H1 (cell line): ENCODE measurements at regions not wholly inside any gene's neighbourhood (a gene's known extent, or its start where the extent isn't known, plus 50 kb on each side); places are given as distances from the start of the nearest gene placed in this dataset.

Experiments used
- CTCF ChIA-PET: fragments of 300-600 bp; sonication (Branson Sonifier 250); formaldehyde crosslinking; loops from one replicate; lab custom pipeline; 2021; ENCODE audit not compliant: partially characterized antibody; lab: Charles Lee
- POLR2A ChIA-PET: fragments of 300-600 bp; sonication (Branson Sonifier 250); formaldehyde crosslinking; loops from one replicate; lab custom pipeline; 2021; ENCODE audit warnings: inconsistent platforms; ENCODE audit not compliant: partially characterized antibody; lab: Charles Lee
- DNase-seq, 2 experiments: peaks; one replicate each; pipeline versions ENCODE4 v3.0.0 to v3.0.0-alpha.2; 2010 to 2022; ENCODE audit warnings: low spot score in 2 of 2, low read depth in 1 of 2, mixed read lengths in 1 of 2
- FAIRE-seq: peaks from 2 replicates; lab custom pipeline; 2011; peaks lifted over from hg19 to GRCh38; lab: Jason Lieb, UNC
- H2AFZ ChIP-seq: 2 replicates; pipeline ENCODE4 v1.8.1; 2012; ENCODE audit warnings: low read length, inconsistent platforms
- H2AK5ac ChIP-seq: 2 replicates; pipeline ENCODE4 v1.6.1; 2013; ENCODE audit warnings: low read depth, low read length
- H2BK120ac ChIP-seq: replicated peaks from 2 replicates; pipeline ENCODE3; 2013; ENCODE audit warnings: low read depth, low read length, inconsistent platforms
- H2BK12ac ChIP-seq: 2 replicates; pipeline ENCODE4 v1.6.1; 2013; ENCODE audit warnings: low read depth, low read length
- H2BK15ac ChIP-seq: 2 replicates; pipeline ENCODE4 v1.6.1; 2013; ENCODE audit warnings: low read length
- H2BK20ac ChIP-seq: 2 replicates; pipeline ENCODE4 v1.6.1; 2013; ENCODE audit warnings: low read length
- H2BK5ac ChIP-seq: 2 replicates; pipeline ENCODE4 v1.6.1; 2013; ENCODE audit warnings: low read depth, low read length
- H3K14ac ChIP-seq: 2 replicates; pipeline ENCODE4 v1.6.1; 2013; ENCODE audit warnings: inconsistent platforms; ENCODE audit not compliant: insufficient read length
- H3K18ac ChIP-seq: 2 replicates; pipeline ENCODE4 v1.6.1; 2013; ENCODE audit warnings: low read length; ENCODE audit errors: extremely low read depth
- H3K23ac ChIP-seq: 2 replicates; pipeline ENCODE4 v1.6.1; 2013; ENCODE audit warnings: inconsistent platforms; ENCODE audit not compliant: insufficient read length
- H3K23me2 ChIP-seq: 2 replicates; pipeline ENCODE4 v1.6.1; 2013; ENCODE audit warnings: low read depth, low read length
- H3K27ac ChIP-seq: 2 replicates; pipeline ENCODE4 v1.6.1; 2011; ENCODE audit warnings: low read depth, low read length, inconsistent platforms
- H3K27me3 ChIP-seq, 4 experiments: replicated peaks in 1 of 4; 1 replicate in 1 of 4; 2 replicates in 3 of 4; pipeline versions ENCODE4 v1.6.1 to v1.8.1; 2011 to 2013; ENCODE audit warnings: low read length in 3 of 4, mild to moderate bottlenecking in 3 of 4, inconsistent platforms in 2 of 4, mixed read lengths in 2 of 4, moderate library complexity in 1 of 4; ENCODE audit not compliant: control insufficient read depth in 3 of 4, insufficient read depth in 3 of 4; ENCODE audit errors: extremely low read depth in 1 of 4
- H3K36me3 ChIP-seq, 4 experiments: 2 replicates each; pipeline versions ENCODE4 v1.6.1 to v1.8.1; 2011 to 2013; ENCODE audit warnings: mild to moderate bottlenecking in 4 of 4, low read length in 3 of 4, moderate library complexity in 2 of 4, control low read depth in 1 of 4, inconsistent platforms in 1 of 4; ENCODE audit not compliant: insufficient read depth in 4 of 4, control insufficient read depth in 2 of 4
- H3K4ac ChIP-seq: replicated peaks from 2 replicates; pipeline ENCODE3; 2013; ENCODE audit warnings: low read length, low read depth, mixed read lengths, inconsistent platforms; ENCODE audit not compliant: insufficient read length
- H3K4me1 ChIP-seq, 4 experiments: replicated peaks in 1 of 4; 1 replicate in 1 of 4; 2 replicates in 3 of 4; pipeline versions ENCODE4 v1.6.1 to v1.8.1; 2011 to 2013; ENCODE audit warnings: low read length in 3 of 4, inconsistent platforms in 2 of 4, mixed read lengths in 1 of 4; ENCODE audit not compliant: insufficient read depth in 4 of 4, control insufficient read depth in 3 of 4
- H3K4me2 ChIP-seq, 2 experiments: 2 replicates each; pipeline versions ENCODE4 v1.6.1 to v1.8.1; 2011 to 2013; ENCODE audit warnings: low read depth in 2 of 2, low read length in 2 of 2, control low read depth in 1 of 2, inconsistent platforms in 1 of 2, mild to moderate bottlenecking in 1 of 2; ENCODE audit not compliant: insufficient read depth in 1 of 2
- H3K4me3 ChIP-seq, 4 experiments: fragments of 200-600, 300-600 bp in 1 of 4; sonication (generic), shearing (Covaris generic), sonication (Bioruptor Twin) in 1 of 4; 2 replicates each; pipeline versions ENCODE4 v1.5.1 to v1.8.1; 2011 to 2016; ENCODE audit warnings: low read length in 4 of 4, low read depth in 3 of 4, control low read depth in 2 of 4, inconsistent platforms in 2 of 4, mild to moderate bottlenecking in 2 of 4, mixed read lengths in 1 of 4, moderate library complexity in 1 of 4; ENCODE audit not compliant: insufficient read depth in 2 of 4; ENCODE audit errors: extremely low read depth in 1 of 4
- H3K56ac ChIP-seq: replicated peaks from 2 replicates; pipeline ENCODE3; 2013; ENCODE audit warnings: low read depth, mild to moderate bottlenecking, mixed read lengths, low read length, inconsistent platforms; ENCODE audit not compliant: insufficient read length
- H3K79me1 ChIP-seq: 2 replicates; pipeline ENCODE4 v1.6.1; 2013; ENCODE audit warnings: low read depth, low read length, control low read depth
- H3K79me2 ChIP-seq, 2 experiments: 2 replicates each; pipeline versions ENCODE4 v1.6.1 to v1.8.1; 2012 to 2013; ENCODE audit warnings: low read length in 2 of 2, mild to moderate bottlenecking in 2 of 2, inconsistent platforms in 1 of 2; ENCODE audit not compliant: insufficient read depth in 2 of 2, control insufficient read depth in 1 of 2
- H3K9ac ChIP-seq, 4 experiments: replicated peaks in 1 of 4; 1 replicate in 1 of 4; 2 replicates in 3 of 4; pipeline versions ENCODE4 v1.6.1 to v1.8.1; 2011 to 2013; ENCODE audit warnings: low read depth in 3 of 4, low read length in 3 of 4, control low read depth in 2 of 4, mild to moderate bottlenecking in 2 of 4, moderate library complexity in 2 of 4, inconsistent platforms in 1 of 4; ENCODE audit errors: extremely low read depth in 1 of 4
- H3K9me3 ChIP-seq, 2 experiments: 2 replicates each; pipeline versions ENCODE4 v1.6.1 to v1.8.1; 2012 to 2013; ENCODE audit warnings: mild to moderate bottlenecking in 2 of 2, moderate library complexity in 2 of 2, control low read depth in 1 of 2, inconsistent platforms in 1 of 2, low read depth in 1 of 2, low read length in 1 of 2, mixed read lengths in 1 of 2; ENCODE audit not compliant: insufficient read depth in 2 of 2
- H4K20me1 ChIP-seq, 2 experiments: replicated peaks in 1 of 2; 2 replicates each; pipeline versions ENCODE3 to v1.8.1; 2011 to 2013; ENCODE audit warnings: inconsistent platforms in 2 of 2, low read length in 2 of 2, mild to moderate bottlenecking in 1 of 2; ENCODE audit not compliant: insufficient read depth in 2 of 2, control insufficient read depth in 1 of 2
- H4K5ac ChIP-seq: 2 replicates; pipeline ENCODE4 v1.6.1; 2013; ENCODE audit warnings: low read length, low read depth, mixed read lengths, inconsistent platforms; ENCODE audit not compliant: insufficient read length
- H4K8ac ChIP-seq: 2 replicates; pipeline ENCODE4 v1.8.0; 2013; ENCODE audit warnings: mild to moderate bottlenecking, moderate library complexity, low read length, inconsistent platforms; ENCODE audit not compliant: insufficient read depth; ENCODE audit errors: extremely low read depth
- H4K91ac ChIP-seq: replicated peaks from 2 replicates; pipeline ENCODE3; 2013; ENCODE audit warnings: low read length, mixed read lengths, inconsistent platforms; ENCODE audit not compliant: insufficient read length
- BRCA1 ChIP-seq: IDR thresholded peaks from 2 replicates; pipeline ENCODE4 v1.6.1; 2012; ENCODE audit warnings: low read depth, low read length, improper control_type of control experiment
- JUN ChIP-seq: IDR thresholded peaks from 2 replicates; pipeline ENCODE4 v1.6.1; 2011; ENCODE audit warnings: low read depth, mild to moderate bottlenecking, improper control_type of control experiment, low read length
- KDM1A ChIP-seq: fragments of 200-600, 300-600 bp; sonication (generic); IDR thresholded peaks from 2 replicates; pipeline ENCODE4 v1.7.1; 2016; ENCODE audit warnings: mild to moderate bottlenecking, low read length, borderline replicate concordance
- RXRA ChIP-seq: IDR thresholded peaks from 2 replicates; pipeline ENCODE4 v1.6.1; 2011; ENCODE audit warnings: low read depth, mild to moderate bottlenecking, low read length, moderate library complexity; ENCODE audit not compliant: insufficient read depth
- SIX5 ChIP-seq: IDR thresholded peaks from 2 replicates; pipeline ENCODE4 v1.6.1; 2011; ENCODE audit warnings: mild to moderate bottlenecking, low read depth, low read length

DNA sequence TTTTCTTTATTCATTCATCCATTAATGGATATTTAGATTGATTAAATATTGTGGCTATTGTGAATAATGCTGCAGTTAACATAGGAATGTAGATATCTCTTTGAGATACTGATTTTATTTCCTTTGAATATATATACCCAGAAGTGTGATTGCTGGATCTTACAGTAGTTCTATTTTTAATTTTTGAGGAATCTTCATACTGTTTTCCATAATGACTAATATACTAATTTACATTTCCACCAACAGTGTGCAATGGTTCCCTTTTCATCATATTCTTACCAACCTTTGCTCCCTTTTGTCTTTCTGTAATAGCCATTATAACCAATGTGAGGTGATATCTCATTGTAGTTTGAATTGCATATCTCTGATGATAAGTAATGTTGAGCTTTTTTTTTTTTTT is 106.3 kb downstream of the OTOL1 start:
- no peaks in the 10 kb centered on the region for H3K79me2 ChIP-seq
- H2BK15ac ChIP-seq, result no peak overlapping the region
- DNase-seq (no peak), FAIRE-seq (no peak)
- ChIA-PET CTCF (no interaction called here), POLR2A (no interaction called here)
- no peak overlapping the region for H3K14ac ChIP-seq
- H2AK5ac ChIP-seq, result no peak overlapping the region
- no peak overlapping the region for H3K4ac ChIP-seq
- no peaks in the 10 kb centered on the region for H3K9me3 ChIP-seq
- H3K4me1 ChIP-seq, result peaks cover 0 to 5% (median 0%) of the 10 kb centered on the region in 4 experiments; a peak in 2 of 7 replicates
- H3K9ac ChIP-seq, result no peak overlapping the region
- no peak overlapping the region for H2BK5ac ChIP-seq
- no peak overlapping the region for H3K23ac ChIP-seq
- no peak overlapping the region for H3K27ac ChIP-seq
- no peak overlapping the region for H4K91ac ChIP-seq
- no peak overlapping the region for H3K4me3 ChIP-seq
- no peak overlapping the region for H2BK120ac ChIP-seq
- H3K4me2 ChIP-seq, result no peak overlapping the region
- H2AFZ ChIP-seq, result no peak overlapping the region
- no peaks in the 10 kb centered on the region for H3K23me2 ChIP-seq
- H4K8ac ChIP-seq, result no peak overlapping the region
- H3K36me3 ChIP-seq, result no peaks in the 10 kb centered on the region
- H3K18ac ChIP-seq, result no peak overlapping the region
- H3K79me1 ChIP-seq, result no peaks in the 10 kb centered on the region
- no peaks in the 10 kb centered on the region for H4K20me1 ChIP-seq
- no peak for TF ChIP-seq SIX5
- TF ChIP-seq JUN, result no peak
- no peak for TF ChIP-seq RXRA
- TF ChIP-seq BRCA1, result no peak
- no peak for TF ChIP-seq KDM1A
- H2BK20ac ChIP-seq, result no peak overlapping the region
- peaks cover 0 to 1% (median 0%) of the 10 kb centered on the region in 4 experiments; a peak in 1 of 7 replicates for H3K27me3 ChIP-seq
- no peak overlapping the region for H2BK12ac ChIP-seq
- H4K5ac ChIP-seq, result no peak overlapping the region
- no peak overlapping the region for H3K56ac ChIP-seq
